KG1 (cell line): ENCODE measurements at regions not wholly inside any gene's neighbourhood (a gene's known extent, or its start where the extent isn't known, plus 50 kb on each side); places are given as distances from the start of the nearest gene placed in this dataset.
"Not testable (repeated sequence)": the region's sequence is repeated elsewhere in the genome, so short reads cannot be mapped to it uniquely, and the experiment has no call there.

Source experiments
- DNase-seq: peaks from one replicate; lab custom pipeline; 2025; lab: John Stamatoyannopoulos, UW

- no peak for DNase-seq
Measured at GRCh38 chr22:44650806-44651205, 51.2 kb upstream of the PRR5 start.

GRCh38 chr22:44648821-44649565 is 53.0 kb upstream of the PRR5 start:
- DNase-seq = no peak

GRCh38 chr22:44648085-44648820 is 53.8 kb upstream of the PRR5 start:
- DNase-seq = no peak

GRCh38 chr22:44647141-44647540 is 54.9 kb upstream of the PRR5 start:
- DNase-seq = no peak

GRCh38 chr22:44646668-44647067 is 55.3 kb upstream of the PRR5 start:
- no peak for DNase-seq

- no peak for DNase-seq
Measured at GRCh38 chr22:44646141-44646540, 55.9 kb upstream of the PRR5 start.

- no peak for DNase-seq
Measured at GRCh38 chr22:44645531-44645930, 56.5 kb upstream of the PRR5 start.

- DNase-seq = no peak
Measured at GRCh38 chr22:44645083-44645482, 56.9 kb upstream of the PRR5 start.

- DNase-seq = not testable (repeated sequence)
Measured at GRCh38 chr22:44643526-44644101, 58.4 kb upstream of the PRR5 start.

- DNase-seq = no peak
Measured at GRCh38 chr22:44642096-44642644, 59.8 kb upstream of the PRR5 start.

GRCh38 chr22:44640618-44641155 is 61.3 kb upstream of the PRR5 start:
- DNase-seq = no peak

GRCh38 chr22:44639891-44640617 is 62.0 kb upstream of the PRR5 start:
- DNase-seq = no peak

- no peak for DNase-seq
Measured at GRCh38 chr22:44638971-44639760, 62.8 kb upstream of the PRR5 start.

- DNase-seq = not testable (repeated sequence)
Measured at GRCh38 chr22:44636502-44637206, 65.3 kb upstream of the PRR5 start.

GRCh38 chr22:44635567-44635966 is 66.4 kb upstream of the PRR5 start:
- not testable (repeated sequence) for DNase-seq

- DNase-seq = no peak
Measured at GRCh38 chr22:44634426-44635321, 67.3 kb upstream of the PRR5 start.

- no peak for DNase-seq
Measured at GRCh38 chr22:44633647-44634046, 68.4 kb upstream of the PRR5 start.

- DNase-seq = no peak
Measured at GRCh38 chr22:44632541-44633396, 69.2 kb upstream of the PRR5 start.
